GM10266 (cell line): ENCODE measurements at regions not wholly inside any gene's neighbourhood (a gene's known extent, or its start where the extent isn't known, plus 50 kb on each side); places are given as distances from the start of the nearest gene placed in this dataset.

ENCODE experiments used
- DNase-seq: peaks from one replicate; pipeline ENCODE4 v3.0.0; 2012; ENCODE audit errors: extremely low spot score
- TF ChIP-seq, protein P1 (sequence below): IDR thresholded peaks from 2 replicates; pipeline ENCODE4 v1.5.1; 2012; ENCODE audit warnings: mild to moderate bottlenecking, low read depth; ENCODE audit not compliant: control insufficient read depth, insufficient read depth; ENCODE audit errors: missing control alignments

DNA sequence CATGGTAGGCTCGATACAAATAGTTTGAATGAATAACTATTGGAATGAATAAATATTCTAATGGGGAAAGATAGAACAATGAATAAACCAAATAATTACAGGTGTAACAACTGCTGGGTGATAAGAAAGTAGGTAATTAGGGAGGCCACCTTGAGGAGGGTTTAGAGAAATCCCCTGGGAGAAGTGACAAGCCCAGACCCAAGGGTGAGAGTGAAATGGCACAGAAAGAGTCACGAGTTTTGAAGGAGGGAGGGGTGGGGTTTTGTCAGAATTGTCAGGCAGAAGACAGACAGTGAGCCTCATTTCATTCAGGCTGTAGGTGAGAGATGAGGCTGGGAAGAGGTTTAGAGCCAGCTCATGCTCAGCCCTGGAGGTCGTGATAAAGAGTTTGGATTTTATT lies 71.6 kb upstream of the L3MBTL4 start:
- TF ChIP-seq, protein P1, sequence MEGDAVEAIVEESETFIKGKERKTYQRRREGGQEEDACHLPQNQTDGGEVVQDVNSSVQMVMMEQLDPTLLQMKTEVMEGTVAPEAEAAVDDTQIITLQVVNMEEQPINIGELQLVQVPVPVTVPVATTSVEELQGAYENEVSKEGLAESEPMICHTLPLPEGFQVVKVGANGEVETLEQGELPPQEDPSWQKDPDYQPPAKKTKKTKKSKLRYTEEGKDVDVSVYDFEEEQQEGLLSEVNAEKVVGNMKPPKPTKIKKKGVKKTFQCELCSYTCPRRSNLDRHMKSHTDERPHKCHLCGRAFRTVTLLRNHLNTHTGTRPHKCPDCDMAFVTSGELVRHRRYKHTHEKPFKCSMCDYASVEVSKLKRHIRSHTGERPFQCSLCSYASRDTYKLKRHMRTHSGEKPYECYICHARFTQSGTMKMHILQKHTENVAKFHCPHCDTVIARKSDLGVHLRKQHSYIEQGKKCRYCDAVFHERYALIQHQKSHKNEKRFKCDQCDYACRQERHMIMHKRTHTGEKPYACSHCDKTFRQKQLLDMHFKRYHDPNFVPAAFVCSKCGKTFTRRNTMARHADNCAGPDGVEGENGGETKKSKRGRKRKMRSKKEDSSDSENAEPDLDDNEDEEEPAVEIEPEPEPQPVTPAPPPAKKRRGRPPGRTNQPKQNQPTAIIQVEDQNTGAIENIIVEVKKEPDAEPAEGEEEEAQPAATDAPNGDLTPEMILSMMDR, result no peak
- DNase-seq, result no peak

DNA sequence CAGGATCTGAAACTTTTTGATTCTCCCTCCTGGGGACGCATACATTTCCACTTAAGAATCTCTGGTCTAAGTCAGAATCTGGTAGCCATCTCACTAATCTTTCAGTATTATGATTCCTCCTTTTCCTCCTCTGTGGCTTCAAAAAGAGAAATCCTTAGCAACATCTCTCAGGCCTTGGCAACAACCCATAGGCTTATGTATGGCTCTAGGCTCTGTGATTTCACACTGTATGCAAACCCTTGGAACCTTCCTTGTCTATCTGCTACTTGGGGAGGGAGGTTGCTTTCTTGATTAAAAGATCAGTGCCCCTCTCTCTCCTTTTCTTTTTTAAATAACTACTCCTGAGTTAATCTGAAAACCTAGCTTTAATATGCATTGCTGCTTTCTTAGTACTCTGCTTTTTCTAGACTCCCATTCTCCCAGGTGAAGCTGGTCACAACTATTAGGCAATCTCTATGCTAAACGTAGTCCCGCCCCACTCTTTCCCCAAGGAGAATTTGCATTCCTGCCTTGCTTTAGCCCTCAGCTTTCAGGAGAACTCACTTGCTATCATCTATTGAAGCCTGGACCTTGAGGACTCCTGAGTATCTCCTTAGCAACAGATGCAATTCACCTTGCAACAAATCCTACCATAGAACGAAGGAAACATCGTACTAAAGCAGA lies 72.2 kb upstream of the L3MBTL4 start:
- DNase-seq, result no peak
- TF ChIP-seq, protein P1, result no peak

DNA sequence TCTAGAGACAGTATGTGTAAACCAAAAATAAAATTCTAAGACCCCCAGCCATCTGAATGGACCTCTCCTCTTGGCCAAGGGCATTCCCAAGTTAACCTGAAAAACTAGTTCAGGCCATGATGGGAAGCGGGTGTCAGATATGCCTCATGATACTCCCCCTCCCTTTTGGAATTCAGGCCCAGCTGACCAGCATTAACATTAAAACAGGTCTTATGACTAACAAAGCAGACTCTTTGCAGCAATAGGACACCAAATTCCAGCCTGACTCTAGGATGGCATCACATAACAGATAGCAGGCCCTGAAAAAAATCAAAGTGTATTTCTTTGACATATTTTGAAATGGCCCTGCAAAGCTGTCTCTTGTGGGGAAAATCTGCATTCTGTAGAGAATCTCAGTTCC lies 73.3 kb upstream of the L3MBTL4 start:
- TF ChIP-seq, protein P1, result no peak
- no peak for DNase-seq

DNA sequence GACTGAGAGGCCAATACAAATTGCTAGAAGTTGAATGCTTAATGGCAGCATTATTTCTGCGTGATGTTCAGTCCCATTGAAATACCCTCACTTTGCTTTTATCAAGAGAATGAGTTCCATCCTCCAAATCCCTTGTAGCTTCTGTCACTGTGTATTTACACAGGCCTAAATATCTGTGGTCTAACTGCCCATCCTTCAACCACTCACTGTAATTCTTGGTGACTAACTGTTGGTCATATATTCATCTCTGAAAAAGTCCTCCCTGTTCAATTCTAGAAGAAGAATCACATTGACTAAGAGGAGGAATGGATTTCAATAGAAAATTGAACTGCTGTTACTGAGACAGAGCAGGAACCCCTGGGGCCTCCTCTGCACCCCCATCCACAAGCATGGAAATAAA lies 74.2 kb upstream of the L3MBTL4 start:
- DNase-seq, result no peak
- TF ChIP-seq, protein P1, result no peak

DNA sequence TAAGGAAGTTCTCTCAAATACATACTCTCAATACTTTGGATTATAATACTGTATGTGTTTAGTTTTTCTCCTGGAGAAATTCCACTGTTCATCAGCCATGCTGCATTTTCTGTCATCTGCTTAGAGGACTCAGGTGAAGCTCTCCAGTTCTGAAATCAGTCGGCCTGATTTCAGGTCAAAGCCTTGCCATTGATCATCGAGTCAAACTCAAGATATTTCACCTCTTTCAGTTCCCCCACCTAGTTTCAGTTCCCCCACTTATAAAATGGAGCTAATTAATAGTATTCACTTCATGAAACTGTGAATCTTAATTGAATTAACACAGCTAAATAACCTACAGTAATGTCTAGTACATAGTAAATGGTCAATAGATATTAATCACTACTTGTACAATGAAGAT lies 75.3 kb upstream of the L3MBTL4 start:
- TF ChIP-seq, protein P1, result no peak
- no peak for DNase-seq

DNA sequence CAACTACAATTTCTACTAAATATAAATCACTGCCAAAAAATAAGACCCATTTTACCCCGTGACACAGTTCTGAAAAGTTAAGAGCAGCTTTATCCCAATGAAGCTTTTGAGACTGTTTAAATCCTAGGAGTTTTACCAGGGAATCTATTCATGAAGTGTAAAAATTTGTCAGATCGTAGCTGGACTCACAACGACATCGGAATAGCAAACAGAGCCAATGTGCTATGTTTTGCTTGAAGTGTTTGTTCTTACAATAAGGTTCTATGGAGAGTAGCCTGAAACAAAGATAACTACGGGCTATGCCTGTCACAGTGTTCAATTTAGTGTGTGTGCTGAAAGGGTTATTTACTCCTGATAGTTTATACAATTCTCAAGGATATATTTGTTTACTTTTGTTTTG lies 78.5 kb upstream of the L3MBTL4 start:
- DNase-seq, result no peak
- TF ChIP-seq, protein P1, result no peak

DNA sequence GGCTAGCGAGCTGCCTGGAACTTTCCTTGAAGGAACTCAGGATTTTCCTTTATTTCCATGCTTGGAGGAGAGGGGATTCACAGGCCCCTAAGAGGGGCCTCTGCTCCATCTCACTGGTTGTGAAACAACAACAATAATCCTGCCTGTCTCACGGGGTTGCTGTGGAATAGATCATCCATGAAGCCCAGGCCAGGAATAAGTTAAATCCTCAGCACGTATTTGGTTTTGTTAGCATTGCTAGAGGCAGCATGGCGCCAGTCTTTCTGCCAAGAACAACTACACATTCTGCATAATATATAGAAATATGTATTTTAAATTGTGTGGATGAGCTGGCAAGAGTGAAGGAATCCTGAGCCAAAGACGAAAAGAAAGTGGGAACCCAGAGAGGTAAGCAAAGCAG lies 80.8 kb upstream of the L3MBTL4 start:
- DNase-seq, result no peak

More for the DNA sequence above, 80.8 kb upstream of the L3MBTL4 start:
- TF ChIP-seq, protein P1, result no peak
